Gastrocnemius medialis (tissue), 4 donors: ENCODE measurements at regions not wholly inside any gene's neighbourhood (a gene's known extent, or its start where the extent isn't known, plus 50 kb on each side); places are given as distances from the start of the nearest gene placed in this dataset.

ENCODE experiments used
- POLR2A ChIP-seq, 2 donors: fragments of 450-650 bp; IDR thresholded peaks; one replicate each; pipeline ENCODE4 v1.6.1; 2017; ENCODE audit warnings: antibody characterized with exemption in 2 of 2, mild to moderate bottlenecking in 2 of 2, moderate library complexity in 2 of 2
- TF ChIP-seq, protein P1 (sequence below), 5 experiments: fragments of 450-650 bp in 3 of 5; fragments of 200-600 bp in 2 of 5; sonication (generic) in 2 of 5; IDR thresholded peaks in 4 of 5; conservative IDR thresholded peaks in 1 of 5; 1 replicate in 4 of 5; 2 replicates in 1 of 5; pipeline ENCODE4 v1.5.1; 2016 to 2019; ENCODE audit warnings: antibody characterized with exemption in 5 of 5, mild to moderate bottlenecking in 3 of 5, moderate library complexity in 3 of 5

- TF ChIP-seq, protein P1, sequence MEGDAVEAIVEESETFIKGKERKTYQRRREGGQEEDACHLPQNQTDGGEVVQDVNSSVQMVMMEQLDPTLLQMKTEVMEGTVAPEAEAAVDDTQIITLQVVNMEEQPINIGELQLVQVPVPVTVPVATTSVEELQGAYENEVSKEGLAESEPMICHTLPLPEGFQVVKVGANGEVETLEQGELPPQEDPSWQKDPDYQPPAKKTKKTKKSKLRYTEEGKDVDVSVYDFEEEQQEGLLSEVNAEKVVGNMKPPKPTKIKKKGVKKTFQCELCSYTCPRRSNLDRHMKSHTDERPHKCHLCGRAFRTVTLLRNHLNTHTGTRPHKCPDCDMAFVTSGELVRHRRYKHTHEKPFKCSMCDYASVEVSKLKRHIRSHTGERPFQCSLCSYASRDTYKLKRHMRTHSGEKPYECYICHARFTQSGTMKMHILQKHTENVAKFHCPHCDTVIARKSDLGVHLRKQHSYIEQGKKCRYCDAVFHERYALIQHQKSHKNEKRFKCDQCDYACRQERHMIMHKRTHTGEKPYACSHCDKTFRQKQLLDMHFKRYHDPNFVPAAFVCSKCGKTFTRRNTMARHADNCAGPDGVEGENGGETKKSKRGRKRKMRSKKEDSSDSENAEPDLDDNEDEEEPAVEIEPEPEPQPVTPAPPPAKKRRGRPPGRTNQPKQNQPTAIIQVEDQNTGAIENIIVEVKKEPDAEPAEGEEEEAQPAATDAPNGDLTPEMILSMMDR (IDR thresholded peaks at IDR 0.05 in 4 of 5, conservative IDR thresholded peaks at IDR 0.05 in 1 of 5), result no peak
- no peak for TF ChIP-seq POLR2A (IDR thresholded peaks at IDR 0.05)
Observed at GRCh38 chr20:9926007-9926406, 87.1 kb upstream of the PAK5 start.
